AG20443 (cell line): ENCODE measurements at regions not wholly inside any gene's neighbourhood (a gene's known extent, or its start where the extent isn't known, plus 50 kb on each side); places are given as distances from the start of the nearest gene placed in this dataset.
"Not testable (repeated sequence)": the region's sequence is repeated elsewhere in the genome, so short reads cannot be mapped to it uniquely, and the experiment has no call there.

Experiments
- DNase-seq: peaks from one replicate; pipeline ENCODE4 v3.0.0; 2012; ENCODE audit warnings: low spot score, mixed read lengths

GRCh38 chr2:129204581-129204980 is 774.9 kb upstream of the RAB6C start:
- not testable (repeated sequence) for DNase-seq

DNA sequence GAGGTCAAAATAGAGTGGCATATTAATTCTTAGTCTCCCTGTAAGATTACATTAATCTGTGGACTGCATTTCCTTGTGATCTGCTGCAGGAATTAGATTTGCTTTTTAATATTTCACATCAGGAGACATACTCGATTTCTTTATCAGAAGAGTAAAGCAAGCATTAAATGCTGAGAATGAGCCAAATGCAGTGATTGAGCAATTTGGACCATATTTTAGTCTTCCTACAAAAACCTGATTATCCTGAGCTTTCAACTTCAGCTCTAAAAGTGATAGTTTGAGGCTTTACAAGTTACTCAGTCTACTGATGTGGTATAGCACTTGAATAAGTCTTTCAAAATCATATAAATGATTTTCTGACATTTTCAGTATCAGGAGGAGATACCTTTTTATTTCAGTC is 774.3 kb upstream of the RAB6C start:
- no peak for DNase-seq

DNA sequence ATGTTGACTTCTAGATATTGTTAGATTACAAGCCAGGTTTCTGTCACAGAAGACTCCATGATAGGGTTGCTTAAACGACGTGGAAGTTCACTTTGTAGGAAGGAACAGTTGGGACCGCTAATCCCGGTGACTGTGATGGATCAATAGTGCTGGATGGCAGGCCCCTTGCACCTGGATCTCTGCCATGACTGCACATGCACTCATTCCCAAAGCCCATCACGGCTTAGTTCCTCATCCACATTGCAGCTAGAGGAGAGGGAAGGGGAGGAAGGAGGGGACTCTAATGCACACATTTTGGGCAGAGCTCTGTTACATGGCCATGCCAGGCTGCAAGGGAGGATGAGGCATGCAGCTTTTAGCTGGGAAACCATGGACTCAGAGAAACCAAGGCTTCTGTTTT is 773.7 kb upstream of the RAB6C start:
- no peak for DNase-seq

DNA sequence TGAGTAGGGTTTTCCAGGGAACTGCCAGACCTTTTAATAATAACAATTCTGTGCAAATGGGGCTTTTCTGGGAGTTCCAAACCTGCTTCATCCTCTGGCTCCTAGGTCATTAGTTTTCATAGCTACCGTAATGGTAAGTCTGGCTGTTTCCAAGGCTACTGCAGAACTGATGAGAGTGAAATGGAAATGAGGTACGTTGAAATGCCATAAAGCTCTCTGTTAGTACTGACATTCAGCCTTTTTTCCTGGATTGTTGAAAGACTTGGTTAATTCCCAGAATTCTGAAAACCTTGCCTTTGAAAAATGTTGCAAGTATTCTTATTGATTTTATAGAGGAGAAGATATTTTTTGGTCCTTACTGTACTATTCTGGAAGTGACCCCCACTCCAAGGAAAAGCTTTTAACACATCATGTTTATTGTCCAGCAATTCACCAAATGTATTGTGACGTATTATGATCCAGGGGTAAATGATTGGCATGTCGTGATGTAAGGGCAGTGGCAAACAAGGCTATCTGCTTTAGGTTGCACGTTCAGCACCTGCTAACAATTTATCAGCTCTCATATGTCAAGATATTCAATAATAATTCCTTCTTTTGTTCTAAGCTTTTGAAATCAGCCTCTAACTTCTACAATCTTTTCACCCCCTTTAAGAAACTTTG is 767.0 kb upstream of the RAB6C start:
- DNase-seq, result no peak

- no peak for DNase-seq
Observed at GRCh38 chr2:129224022-129224421, 755.4 kb upstream of the RAB6C start.

GRCh38 chr2:129224486-129224885 is 755.0 kb upstream of the RAB6C start:
- DNase-seq, result no peak

- no peak for DNase-seq
Observed at GRCh38 chr2:129229196-129229595, 750.3 kb upstream of the RAB6C start.

DNA sequence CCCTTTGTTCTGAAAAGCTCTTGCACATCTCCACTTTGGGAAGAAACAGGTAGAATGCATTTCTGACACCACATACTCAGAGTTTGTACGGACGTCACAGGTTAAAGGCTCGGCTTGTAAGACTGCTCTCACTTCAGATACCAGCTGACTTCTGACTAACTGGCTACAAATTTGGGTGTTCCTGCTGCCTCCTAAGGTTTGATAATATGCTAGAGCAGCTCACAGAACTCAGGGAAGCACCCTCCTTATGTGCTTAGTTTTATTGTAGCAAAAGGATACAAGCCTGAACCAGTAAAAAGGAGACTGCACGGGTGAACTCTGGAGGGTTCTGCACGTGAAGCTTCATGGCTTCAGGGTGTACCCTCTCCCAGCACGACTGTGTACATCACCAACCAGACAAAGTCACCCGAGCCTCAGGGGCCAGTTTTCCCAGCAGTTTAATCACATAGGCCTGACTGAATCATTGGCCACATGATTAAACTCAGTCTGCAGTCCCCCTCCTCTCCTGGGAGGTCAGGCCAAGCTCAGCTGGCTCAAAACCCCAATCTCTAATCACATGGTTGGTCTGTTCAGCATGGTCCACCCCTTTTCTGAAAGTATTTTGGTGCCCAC is 749.5 kb upstream of the RAB6C start:
- DNase-seq, result no peak

GRCh38 chr2:129231924-129232323 is 747.5 kb upstream of the RAB6C start:
- no peak for DNase-seq

- no peak for DNase-seq
Observed at GRCh38 chr2:129233166-129233565, 746.3 kb upstream of the RAB6C start.

- no peak for DNase-seq
Observed at GRCh38 chr2:129233751-129234406, 745.6 kb upstream of the RAB6C start.

DNA sequence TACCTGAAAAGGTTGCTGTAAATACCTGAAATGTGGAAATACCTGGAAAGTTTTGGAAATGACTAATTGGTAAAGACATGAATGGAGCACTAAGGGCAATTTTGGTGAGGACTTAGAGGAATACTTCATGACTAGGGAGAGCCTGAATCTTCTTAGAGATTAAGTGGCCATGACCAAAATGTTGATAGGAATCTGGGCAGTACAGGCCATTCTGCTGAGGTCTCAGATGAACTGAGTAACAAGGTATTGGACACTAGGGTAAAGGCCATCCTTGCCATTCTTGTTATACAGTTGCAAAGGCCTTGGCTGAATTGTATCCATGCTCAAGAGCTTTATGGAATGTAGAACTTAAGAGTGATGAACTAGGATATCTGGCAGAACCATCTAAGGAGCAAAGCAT is 742.9 kb upstream of the RAB6C start:
- no peak for DNase-seq

DNA sequence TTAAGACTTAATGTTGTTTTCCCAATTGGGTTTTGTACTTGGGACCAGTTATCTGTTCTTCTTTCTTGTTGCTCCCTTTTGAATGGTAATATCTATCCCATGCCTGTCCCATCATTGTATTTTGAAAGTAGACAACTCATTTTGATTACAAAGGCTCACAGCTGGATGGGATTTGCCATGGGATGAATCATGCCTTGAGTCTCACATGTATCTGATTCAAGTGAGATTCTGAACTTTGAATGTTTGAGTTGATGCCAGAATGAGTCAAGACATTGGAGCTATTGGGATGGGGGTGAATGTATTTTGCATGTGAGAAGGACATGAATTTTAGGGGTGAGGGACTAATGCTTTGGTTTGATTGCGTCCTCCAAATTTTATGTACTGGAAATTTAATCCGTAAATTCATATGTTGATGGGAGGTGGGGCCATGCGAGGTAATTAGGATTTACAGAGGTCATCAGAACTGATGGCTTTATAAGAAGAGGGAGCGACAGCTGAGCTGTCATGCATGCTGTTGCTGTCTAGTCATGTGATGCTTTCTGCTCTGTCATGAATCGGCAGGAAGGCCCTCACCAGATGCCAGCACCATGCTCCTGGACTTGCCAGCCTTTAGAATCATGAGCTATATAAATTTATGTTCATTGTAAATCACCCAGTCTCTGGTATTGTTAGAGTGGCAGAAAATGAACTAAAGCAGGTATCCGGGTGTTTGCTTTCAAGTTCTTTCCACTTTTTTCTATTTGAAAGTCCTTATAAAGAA is 741.3 kb upstream of the RAB6C start:
- no peak for DNase-seq

DNA sequence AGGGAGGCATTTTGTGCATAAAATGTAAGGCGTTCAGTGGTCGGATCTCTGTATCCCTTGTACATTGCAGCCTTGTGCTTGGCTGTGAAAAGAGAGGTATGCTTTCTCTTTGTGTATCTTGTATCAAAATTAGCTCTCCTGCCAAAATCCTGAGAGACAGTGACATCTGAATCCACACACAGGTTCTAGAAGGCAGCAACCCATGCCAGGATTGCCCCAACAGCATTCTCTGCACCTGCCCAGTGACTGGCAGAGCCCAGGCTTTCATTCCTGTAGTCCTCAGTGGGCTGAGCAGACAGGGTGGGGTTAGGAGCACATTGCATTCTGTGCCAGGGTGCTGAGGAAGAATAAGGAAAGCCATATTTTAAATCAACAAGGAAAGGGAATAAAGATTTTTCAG is 740.3 kb upstream of the RAB6C start:
- no peak for DNase-seq

DNA sequence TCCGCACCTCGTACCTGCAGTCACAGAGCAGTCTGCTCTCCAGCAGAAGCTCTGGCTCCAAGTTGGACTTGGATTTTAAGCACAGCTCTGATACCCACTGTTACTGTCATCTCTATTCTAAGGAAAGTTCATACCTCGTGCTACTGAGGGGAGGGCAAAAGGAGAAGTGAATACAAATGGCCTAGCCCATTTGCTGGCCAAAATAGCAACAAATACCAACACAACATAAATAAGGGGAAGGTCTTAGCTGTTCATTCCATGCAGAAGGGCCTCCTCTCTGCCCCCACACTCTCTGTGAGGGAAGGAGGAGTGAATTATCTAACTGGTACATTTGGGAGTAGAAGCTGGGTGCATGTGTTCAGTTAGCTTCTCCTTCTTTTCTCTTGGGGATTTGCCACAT is 739.4 kb upstream of the RAB6C start:
- no peak for DNase-seq

- no peak for DNase-seq
Observed at GRCh38 chr2:129242269-129242668, 737.2 kb upstream of the RAB6C start.

DNA sequence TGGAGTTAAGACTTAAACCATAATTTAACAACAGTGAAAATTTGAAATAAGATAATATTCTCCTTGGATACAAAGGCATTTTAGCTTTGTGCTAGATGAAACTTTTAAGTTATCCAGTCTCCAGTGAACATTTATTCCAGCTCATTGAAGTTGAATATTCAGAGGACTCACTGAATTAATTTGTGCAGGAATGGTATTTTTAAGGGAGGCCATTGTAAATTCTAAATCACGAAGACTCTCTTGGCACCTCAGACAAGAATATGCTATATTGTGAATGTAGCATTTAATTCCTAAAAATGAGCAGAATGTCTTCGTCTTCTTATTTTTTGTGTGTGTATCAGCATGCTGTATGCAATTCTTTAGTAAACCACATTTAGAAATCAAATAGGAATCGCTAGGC is 731.7 kb upstream of the RAB6C start:
- no peak for DNase-seq

DNA sequence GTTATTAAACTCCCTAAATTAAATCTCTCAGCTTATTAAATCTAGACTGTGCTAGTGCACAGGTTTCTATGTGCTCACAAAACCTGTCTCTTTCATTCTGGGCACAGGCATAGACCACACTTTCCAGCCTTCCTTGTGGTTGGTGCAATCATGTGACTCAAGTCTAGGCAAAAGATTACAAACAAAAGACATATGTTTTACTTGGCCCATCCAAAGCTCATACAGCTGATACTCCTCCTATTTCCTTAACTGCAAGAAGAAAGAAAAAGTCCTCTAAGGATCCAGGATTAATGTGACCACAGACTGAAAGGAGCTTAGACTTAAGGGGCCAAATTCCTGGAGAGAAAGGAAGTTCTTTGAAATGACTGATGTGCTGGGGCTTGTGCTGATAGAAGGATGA is 731.3 kb upstream of the RAB6C start:
- no peak for DNase-seq

- no peak for DNase-seq
Observed at GRCh38 chr2:129252781-129253460, 726.5 kb upstream of the RAB6C start.

DNA sequence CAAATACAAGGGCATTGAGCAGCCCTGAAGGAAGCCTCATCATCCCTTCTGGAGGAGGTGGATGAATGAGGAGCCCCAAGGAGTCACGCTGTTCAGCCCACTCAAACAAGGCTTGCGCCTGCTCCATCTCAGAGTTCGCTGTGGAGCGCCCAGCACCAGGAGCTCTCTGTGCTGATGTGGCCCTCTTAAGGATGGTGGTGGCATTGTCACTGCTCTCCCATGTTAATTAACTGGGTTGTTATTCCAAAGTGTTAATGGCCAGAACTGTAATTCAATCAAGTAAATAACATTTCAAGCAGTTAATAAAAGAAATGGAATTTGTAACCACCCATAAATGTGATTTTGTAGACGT is 726.0 kb upstream of the RAB6C start:
- DNase-seq, result no peak

- no peak for DNase-seq
Observed at GRCh38 chr2:129254718-129255117, 724.7 kb upstream of the RAB6C start.

DNA sequence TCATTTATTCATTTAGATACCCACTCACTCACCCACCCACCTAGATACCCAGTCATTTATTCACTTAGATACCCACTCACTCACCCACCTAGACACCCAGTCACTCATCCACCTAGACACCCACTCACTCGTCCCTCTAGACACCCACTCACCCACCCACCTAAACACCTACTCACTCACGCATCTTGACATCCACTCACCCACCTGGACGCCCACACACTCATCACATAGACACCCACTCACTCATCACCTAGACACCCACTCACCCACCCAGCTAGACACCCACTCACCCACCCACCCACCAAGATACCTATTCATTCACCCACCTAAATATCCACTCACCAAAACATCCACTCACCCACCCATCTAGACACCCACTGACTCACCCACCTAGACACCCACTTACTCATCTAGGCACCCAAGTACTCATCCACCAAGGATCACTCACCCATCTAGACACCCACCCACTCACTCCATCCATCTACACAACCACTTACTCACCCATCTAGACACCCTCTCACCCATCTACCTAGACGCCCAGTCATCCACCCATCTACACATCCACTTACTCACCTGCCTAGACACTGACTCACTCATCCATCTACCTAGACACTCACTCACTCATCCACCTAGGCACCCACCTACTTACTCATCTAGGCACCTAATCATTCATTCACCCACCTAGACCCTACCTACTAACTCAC is 723.7 kb upstream of the RAB6C start:
- no peak for DNase-seq
